Prostate gland (tissue), 2 donors: ENCODE measurements at regions not wholly inside any gene's neighbourhood (a gene's known extent, or its start where the extent isn't known, plus 50 kb on each side); places are given as distances from the start of the nearest gene placed in this dataset.
A peak's percentile ranks its signal among the peaks of the same experiment; 100 is the strongest.

Experiments
- DNase-seq: peaks from one replicate; pipeline ENCODE4 v3.0.0-alpha.2; 2019; ENCODE audit warnings: low spot score
- H3K27ac ChIP-seq, 2 donors: fragments of 200-600 bp; sonication (generic); 2 replicates each; pipeline ENCODE4 v1.5.1; 2017 to 2019
- H3K27me3 ChIP-seq: fragments of 200-600 bp; sonication (generic); replicated peaks from 2 replicates; pipeline ENCODE4 v1.5.1; 2019; ENCODE audit not compliant: insufficient read depth
- H3K36me3 ChIP-seq, 2 donors: fragments of 200-600 bp; sonication (generic); 1 replicate in 1 of 2; 2 replicates in 1 of 2; pipeline versions ENCODE4 v1.5.1 to v1.8.1; 2017 to 2019
- H3K4me1 ChIP-seq: fragments of 200-600 bp; sonication (generic); replicated peaks from 2 replicates; pipeline ENCODE4 v1.5.1; 2019
- H3K4me3 ChIP-seq, 2 donors: fragments of 200-600 bp; sonication (generic); 2 replicates each; pipeline ENCODE4 v1.5.1; 2017 to 2019
- H3K9me3 ChIP-seq: fragments of 200-600 bp; sonication (generic); 2 replicates; pipeline ENCODE4 v1.5.1; 2017
- CTCF ChIP-seq, 4 experiments: fragments of 200-600 bp in 2 of 4; fragments of 450-650 bp in 2 of 4; sonication (generic) in 2 of 4; IDR thresholded peaks; 1 replicate in 3 of 4; 2 replicates in 1 of 4; pipeline ENCODE4 v1.5.1; 2016 to 2019; ENCODE audit warnings: antibody characterized with exemption in 4 of 4, mild to moderate bottlenecking in 2 of 4, moderate library complexity in 2 of 4
- POLR2A ChIP-seq: fragments of 450-650 bp; IDR thresholded peaks from one replicate; pipeline ENCODE4 v1.6.1; 2016; ENCODE audit warnings: antibody characterized with exemption, mild to moderate bottlenecking
- POLR2AphosphoS5 ChIP-seq: sonication (generic); formaldehyde crosslinking; IDR thresholded peaks from one replicate; pipeline ENCODE4 v1.6.1; 2017; ENCODE audit warnings: antibody characterized with exemption
- WGBS: methylation state at CpG from one replicate; pipeline ENCODE4 v1.1.5; 2018; 5-methylcytosine and 5-hydroxymethylcytosine counted together
- intact Hi-C: fragments of 100-400 bp; cut with DNase I; formaldehyde crosslinking; loops from one replicate; pipeline ENCODE4 v1.14.2; 2022

DNA sequence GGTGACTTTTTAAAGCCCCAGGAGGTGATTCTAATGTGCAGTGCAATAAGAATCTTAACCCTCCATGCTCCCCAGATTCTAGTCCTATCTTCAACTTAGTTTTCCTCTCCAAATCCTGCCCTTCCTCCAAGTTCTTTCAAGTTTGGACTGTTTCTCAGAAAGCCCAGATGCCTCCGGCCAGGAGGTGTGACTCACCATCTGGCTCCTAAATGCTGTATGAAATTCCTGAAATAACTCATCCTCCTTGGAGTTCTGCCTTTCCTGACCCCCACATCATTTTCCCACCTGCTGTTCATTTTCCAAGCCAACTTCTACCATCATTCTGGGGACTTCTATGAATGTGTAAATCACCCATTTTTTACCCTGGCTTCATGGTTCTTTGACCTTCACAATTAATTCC lies 118.2 kb upstream of the NOL4 start:
- H3K27me3 ChIP-seq = no peaks in the 10 kb centered on the region
- no peaks in the 10 kb centered on the region for H3K36me3 ChIP-seq
- DNase-seq = no peak
- H3K4me1 ChIP-seq = no peaks in the 10 kb centered on the region
- H3K4me3 ChIP-seq = no peak overlapping the region
- no peaks in the 10 kb centered on the region for H3K9me3 ChIP-seq
- TF ChIP-seq POLR2AphosphoS5 = no peak
- TF ChIP-seq CTCF (IDR thresholded peaks at IDR 0.05) = no peak
- no peak for TF ChIP-seq POLR2A
- intact Hi-C loops = no loop called here
- no peak overlapping the region for H3K27ac ChIP-seq
- WGBS = 25% methylated on average over 1 of the region's 1 CpG

- intact Hi-C loops = no loop called here
- DNase-seq = no peak
- no peaks in the 10 kb centered on the region for H3K9me3 ChIP-seq
- H3K27me3 ChIP-seq = no peaks in the 10 kb centered on the region
- TF ChIP-seq POLR2AphosphoS5 (no peak), POLR2A (no peak), CTCF (IDR thresholded peaks at IDR 0.05) (no peak)
- H3K4me3 ChIP-seq = no peak overlapping the region
- H3K27ac ChIP-seq = no peak overlapping the region
- H3K4me1 ChIP-seq = no peaks in the 10 kb centered on the region
- H3K36me3 ChIP-seq = no peaks in the 10 kb centered on the region
Observed at GRCh38 chr18:34345738-34346137, 121.0 kb upstream of the NOL4 start.

GRCh38 chr18:34350778-34351177 lies 126.1 kb upstream of the NOL4 start:
- no peaks in the 10 kb centered on the region for H3K4me1 ChIP-seq
- TF ChIP-seq CTCF (IDR thresholded peaks at IDR 0.05) (no peak), POLR2A (no peak), POLR2AphosphoS5 (no peak)
- no peak overlapping the region for H3K27ac ChIP-seq
- no peaks in the 10 kb centered on the region for H3K36me3 ChIP-seq
- 83% methylated on average over 3 of the region's 3 CpGs for WGBS
- H3K9me3 ChIP-seq = no peaks in the 10 kb centered on the region
- DNase-seq = no peak
- no peak overlapping the region for H3K4me3 ChIP-seq
- intact Hi-C loops = loop anchor here (10.0 kb wide), 1 partner anchor 444 kb away; no protein-coding TSS in a partner anchor
- no peaks in the 10 kb centered on the region for H3K27me3 ChIP-seq

GRCh38 chr18:34352385-34353163 lies 127.9 kb upstream of the NOL4 start:
- Histone ChIP-seq H3K4me1 (no peaks in the 10 kb centered on the region), H3K27me3 (no peaks in the 10 kb centered on the region), H3K9me3 (no peaks in the 10 kb centered on the region), H3K27ac (no peak overlapping the region), H3K4me3 (no peak overlapping the region), H3K36me3 (no peaks in the 10 kb centered on the region)
- TF ChIP-seq POLR2AphosphoS5 (no peak), POLR2A (no peak), CTCF (IDR thresholded peaks at IDR 0.05) (peak in 1 of 4 experiments; percentile 9)
- intact Hi-C loops = loop anchor here (10.0 kb wide), 1 partner anchor 442 kb away; no protein-coding TSS in a partner anchor
- no peak for DNase-seq
- 40% methylated on average over 1 of the region's 1 CpG for WGBS

DNA sequence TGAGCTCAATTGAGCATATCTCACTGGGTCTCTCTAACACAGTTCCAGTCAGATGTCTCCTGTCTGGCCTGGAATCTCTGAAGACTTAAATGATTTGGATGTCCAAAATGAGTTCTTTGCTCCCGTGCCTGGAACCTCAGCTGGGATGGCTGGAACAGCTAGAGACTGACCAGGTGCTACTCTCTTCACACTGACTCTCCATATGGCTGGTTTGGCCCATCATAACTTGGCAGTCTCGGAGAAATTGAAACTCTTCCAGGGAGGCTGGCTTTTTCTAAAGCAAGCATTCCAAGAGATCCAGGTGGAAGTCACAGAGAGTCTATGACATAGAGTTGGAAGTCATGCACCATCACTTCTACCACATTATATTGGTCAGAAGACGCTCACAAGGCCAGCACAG lies 129.6 kb upstream of the NOL4 start:
- intact Hi-C loops = loop anchor here (10.0 kb wide), 1 partner anchor 440 kb away; no protein-coding TSS in a partner anchor
- no peak for TF ChIP-seq CTCF (IDR thresholded peaks at IDR 0.05)
- no peak for TF ChIP-seq POLR2AphosphoS5
- no peak for TF ChIP-seq POLR2A
- H3K9me3 ChIP-seq = no peaks in the 10 kb centered on the region
- no peaks in the 10 kb centered on the region for H3K27me3 ChIP-seq
- WGBS = 60% methylated on average over 3 of the region's 3 CpGs
- H3K4me3 ChIP-seq = no peak overlapping the region
- no peaks in the 10 kb centered on the region for H3K36me3 ChIP-seq
- H3K4me1 ChIP-seq = no peaks in the 10 kb centered on the region
- no peak for DNase-seq
- no peak overlapping the region for H3K27ac ChIP-seq
